ENCODE measurements at regions not wholly inside any gene's neighbourhood (a gene's known extent, or its start where the extent isn't known, plus 50 kb on each side); places are given as distances from the start of the nearest gene placed in this dataset.

GRCh38 chr4:138861135-138861534 is 154.4 kb upstream of the NOCT start:
- no peak for TF ChIP-seq CTCF (IDR thresholded peaks at IDR 0.05)
- TF ChIP-seq POLR2A (IDR thresholded peaks at IDR 0.05), result no peak
- TF ChIP-seq EP300 (IDR thresholded peaks at IDR 0.05), result no peak
- TF ChIP-seq POLR2AphosphoS5 (IDR thresholded peaks at IDR 0.05), result no peak
